Colonic mucosa (tissue), 4 donors: ENCODE measurements at regions not wholly inside any gene's neighbourhood (a gene's known extent, or its start where the extent isn't known, plus 50 kb on each side); places are given as distances from the start of the nearest gene placed in this dataset.

Experiments used
- DNase-seq: peaks from one replicate; pipeline ENCODE4 v3.0.0-alpha.2; 2020
- H3K27ac ChIP-seq: fragments of 200-600 bp; one replicate; pipeline ENCODE4 v1.8.0; 2021
- H3K27me3 ChIP-seq: fragments of 200-600 bp; one replicate; pipeline ENCODE4 v1.8.0; 2021
- H3K36me3 ChIP-seq: fragments of 200-600 bp; one replicate; pipeline ENCODE4 v1.8.0; 2021
- H3K4me1 ChIP-seq: fragments of 200-600 bp; one replicate; pipeline ENCODE4 v1.8.0; 2021; ENCODE audit warnings: mild to moderate bottlenecking
- H3K4me3 ChIP-seq: fragments of 200-600 bp; one replicate; pipeline ENCODE4 v1.8.0; 2021
- H3K9ac ChIP-seq, 2 donors: one replicate each; pipeline ENCODE4 v1.7.0; 2013; ENCODE audit warnings: control low read depth in 2 of 2, low read depth in 2 of 2, low read length in 2 of 2
- H3K9me3 ChIP-seq: fragments of 200-600 bp; one replicate; pipeline ENCODE4 v1.8.0; 2021
- intact Hi-C: fragments of 100-400 bp; cut with DNase I; formaldehyde crosslinking; loops from one replicate; pipeline ENCODE4 v1.14.1; 2022
- TF ChIP-seq, protein P1 (sequence below): fragments of 200-600 bp; IDR thresholded peaks from one replicate; pipeline ENCODE4 v1.8.0; 2022; ENCODE audit warnings: antibody characterized with exemption, mild to moderate bottlenecking
- donor health status: healthy.
- donor health status: DM: no; HTN: no; CAD: no.
- donor health status: DM: no; HTN: no; CAD: no.

DNA sequence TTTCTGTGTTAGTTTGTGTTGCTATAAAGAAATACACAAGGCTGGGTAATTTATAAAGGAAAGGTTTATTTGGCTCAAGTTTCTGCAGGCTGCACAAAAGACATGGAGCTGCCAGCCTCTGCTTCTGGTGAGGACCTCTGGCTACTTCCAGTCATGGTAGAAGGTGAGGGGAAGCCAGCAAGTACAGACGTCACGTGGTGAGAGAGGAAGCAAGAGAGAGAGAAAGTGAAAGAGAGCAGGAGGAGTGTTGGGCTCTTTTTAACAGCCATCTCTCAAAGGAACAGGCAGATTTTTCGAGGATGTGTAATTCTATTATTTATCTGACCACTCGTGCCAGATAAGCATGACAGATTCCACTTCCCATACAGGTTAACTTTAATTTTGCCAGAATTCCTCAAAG, 1199.1 kb downstream of the ADGRL3 start:
- H3K27me3 ChIP-seq = no peaks in the 10 kb centered on the region

DNA sequence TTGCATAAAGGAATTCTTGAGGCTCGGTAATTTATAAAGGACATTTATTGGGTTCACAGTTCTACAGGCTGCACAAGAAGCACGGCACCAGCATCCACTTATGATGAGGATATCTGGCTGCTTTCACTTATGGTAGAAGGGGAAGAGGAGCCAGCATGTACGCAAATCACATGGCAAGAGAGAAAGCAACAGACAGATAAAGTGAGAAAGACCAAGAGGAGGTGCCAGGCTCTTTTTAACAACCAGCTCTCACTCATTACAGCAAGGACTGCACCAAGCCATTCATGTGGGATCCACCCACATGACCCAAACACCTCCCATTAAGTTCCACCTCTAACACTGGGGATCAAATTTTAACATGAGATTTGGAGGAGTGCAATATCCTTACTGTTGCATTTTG, 1198.2 kb downstream of the ADGRL3 start:
- H3K4me3 ChIP-seq = no peak overlapping the region
- intact Hi-C loops = no loop called here
- TF ChIP-seq, protein P1, sequence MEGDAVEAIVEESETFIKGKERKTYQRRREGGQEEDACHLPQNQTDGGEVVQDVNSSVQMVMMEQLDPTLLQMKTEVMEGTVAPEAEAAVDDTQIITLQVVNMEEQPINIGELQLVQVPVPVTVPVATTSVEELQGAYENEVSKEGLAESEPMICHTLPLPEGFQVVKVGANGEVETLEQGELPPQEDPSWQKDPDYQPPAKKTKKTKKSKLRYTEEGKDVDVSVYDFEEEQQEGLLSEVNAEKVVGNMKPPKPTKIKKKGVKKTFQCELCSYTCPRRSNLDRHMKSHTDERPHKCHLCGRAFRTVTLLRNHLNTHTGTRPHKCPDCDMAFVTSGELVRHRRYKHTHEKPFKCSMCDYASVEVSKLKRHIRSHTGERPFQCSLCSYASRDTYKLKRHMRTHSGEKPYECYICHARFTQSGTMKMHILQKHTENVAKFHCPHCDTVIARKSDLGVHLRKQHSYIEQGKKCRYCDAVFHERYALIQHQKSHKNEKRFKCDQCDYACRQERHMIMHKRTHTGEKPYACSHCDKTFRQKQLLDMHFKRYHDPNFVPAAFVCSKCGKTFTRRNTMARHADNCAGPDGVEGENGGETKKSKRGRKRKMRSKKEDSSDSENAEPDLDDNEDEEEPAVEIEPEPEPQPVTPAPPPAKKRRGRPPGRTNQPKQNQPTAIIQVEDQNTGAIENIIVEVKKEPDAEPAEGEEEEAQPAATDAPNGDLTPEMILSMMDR = no peak
- DNase-seq = no peak
- no peak overlapping the region for H3K27ac ChIP-seq
- no peak overlapping the region for H3K9ac ChIP-seq
- no peaks in the 10 kb centered on the region for H3K4me1 ChIP-seq
- no peaks in the 10 kb centered on the region for H3K36me3 ChIP-seq
- H3K9me3 ChIP-seq = no peaks in the 10 kb centered on the region
- no peaks in the 10 kb centered on the region for H3K27me3 ChIP-seq

More for the DNA sequence above, 1199.1 kb downstream of the ADGRL3 start:
- no peak overlapping the region for H3K27ac ChIP-seq
- H3K4me3 ChIP-seq = no peak overlapping the region
- no peaks in the 10 kb centered on the region for H3K4me1 ChIP-seq
- no peak overlapping the region for H3K9ac ChIP-seq
- DNase-seq = no peak
- no peaks in the 10 kb centered on the region for H3K36me3 ChIP-seq
- intact Hi-C loops = no loop called here
- no peaks in the 10 kb centered on the region for H3K9me3 ChIP-seq
- TF ChIP-seq, protein P1 = no peak

DNA sequence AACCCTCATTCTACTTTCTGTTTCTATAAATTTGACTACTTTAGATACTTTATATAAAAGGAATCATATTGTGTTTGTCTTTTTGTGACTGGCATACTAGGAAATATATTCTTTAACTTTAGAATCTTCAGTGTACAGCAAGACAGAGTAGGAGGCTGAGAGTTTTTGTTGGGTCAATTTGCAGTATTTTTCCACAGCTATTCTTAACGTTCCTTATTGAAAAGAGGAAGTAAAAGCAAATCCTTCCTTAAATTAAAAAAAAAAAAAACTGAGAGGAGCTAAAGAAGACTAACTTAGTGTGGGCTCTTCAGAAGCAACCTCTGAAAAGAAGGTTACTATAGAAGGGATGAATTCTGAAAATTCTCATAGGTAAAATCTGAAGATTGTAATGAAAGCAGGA, 1194.6 kb downstream of the ADGRL3 start:
- Histone ChIP-seq H3K36me3 (no peaks in the 10 kb centered on the region), H3K27ac (no peak overlapping the region), H3K9ac (no peak overlapping the region), H3K27me3 (no peaks in the 10 kb centered on the region), H3K9me3 (no peaks in the 10 kb centered on the region), H3K4me1 (no peaks in the 10 kb centered on the region), H3K4me3 (no peak overlapping the region)
- no peak for DNase-seq
- TF ChIP-seq, protein P1 = no peak
- intact Hi-C loops = no loop called here

DNA sequence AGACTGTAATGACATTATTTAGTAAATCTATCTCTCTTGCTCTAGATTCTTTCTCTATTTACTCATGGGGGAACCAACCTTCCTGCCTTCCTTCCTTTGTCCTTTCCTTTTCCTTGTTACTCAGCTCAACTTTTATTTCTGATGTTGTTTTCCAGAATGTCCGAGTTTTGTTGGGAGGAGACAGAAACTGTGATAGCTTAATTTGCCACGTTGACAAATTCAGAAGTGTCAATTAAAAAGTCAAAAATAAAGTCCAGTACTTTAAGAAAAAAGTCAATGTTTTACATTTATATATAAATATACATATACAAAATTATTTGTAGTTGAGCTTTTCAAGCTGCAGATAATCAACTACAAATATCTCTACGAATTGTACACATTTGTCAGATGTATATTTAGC, 1187.7 kb downstream of the ADGRL3 start:
- H3K27me3 ChIP-seq = no peaks in the 10 kb centered on the region
- TF ChIP-seq, protein P1 = no peak
- no peak overlapping the region for H3K4me3 ChIP-seq
- DNase-seq = no peak
- H3K9me3 ChIP-seq = no peaks in the 10 kb centered on the region
- H3K4me1 ChIP-seq = no peaks in the 10 kb centered on the region
- H3K36me3 ChIP-seq = no peaks in the 10 kb centered on the region
- H3K9ac ChIP-seq = no peak overlapping the region
- H3K27ac ChIP-seq = no peak overlapping the region
- intact Hi-C loops = no loop called here

DNA sequence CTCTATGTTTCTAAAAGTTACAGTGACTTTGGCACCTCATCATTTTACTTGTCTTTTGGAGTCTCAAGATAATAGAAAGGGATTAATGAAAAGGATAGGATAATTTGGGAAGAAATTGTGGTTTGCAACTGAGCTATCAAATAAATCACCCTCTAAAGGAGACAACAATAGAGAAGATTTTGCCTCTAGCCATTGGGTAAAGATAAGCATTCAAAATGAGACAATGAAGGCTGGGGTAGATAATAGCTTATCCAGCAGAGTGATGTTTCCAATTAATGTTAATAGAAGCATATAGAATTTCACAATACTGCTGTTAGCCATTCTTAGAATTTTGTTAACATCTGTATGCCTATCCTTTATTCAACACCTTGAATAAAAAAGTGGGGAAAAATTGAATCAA, 1177.6 kb downstream of the ADGRL3 start:
- Histone ChIP-seq H3K27ac (no peak overlapping the region), H3K27me3 (no peaks in the 10 kb centered on the region), H3K36me3 (no peaks in the 10 kb centered on the region), H3K4me1 (no peaks in the 10 kb centered on the region), H3K4me3 (no peak overlapping the region), H3K9me3 (no peaks in the 10 kb centered on the region), H3K9ac (no peak overlapping the region)
- no peak for DNase-seq
- intact Hi-C loops = no loop called here
- TF ChIP-seq, protein P1 = no peak

DNA sequence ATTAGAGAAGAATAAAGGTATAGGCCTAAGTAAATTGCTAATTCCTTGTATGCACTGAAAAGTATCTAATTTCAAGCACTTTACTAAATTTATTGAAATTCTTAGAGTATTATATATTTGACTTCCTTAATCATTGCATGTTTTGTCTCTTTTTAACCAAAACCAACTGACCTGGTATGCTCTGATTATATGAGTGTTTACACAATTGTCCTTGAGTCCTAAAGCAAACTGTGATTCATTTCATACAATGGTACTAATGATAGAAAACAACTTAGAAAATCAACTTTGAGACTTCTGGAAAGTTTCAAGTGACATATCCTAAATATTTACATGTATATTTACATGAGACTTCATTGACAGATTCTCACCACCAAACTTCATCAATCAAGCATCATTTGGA, 1177.1 kb downstream of the ADGRL3 start:
- Histone ChIP-seq H3K36me3 (no peaks in the 10 kb centered on the region), H3K4me3 (no peak overlapping the region), H3K27ac (no peak overlapping the region), H3K9ac (no peak overlapping the region), H3K4me1 (no peaks in the 10 kb centered on the region), H3K9me3 (no peaks in the 10 kb centered on the region), H3K27me3 (no peaks in the 10 kb centered on the region)
- DNase-seq = no peak
- TF ChIP-seq, protein P1 = no peak
- intact Hi-C loops = no loop called here
